ENCODE measurements at regions not wholly inside any gene's neighbourhood (a gene's known extent, or its start where the extent isn't known, plus 50 kb on each side); places are given as distances from the start of the nearest gene placed in this dataset.

DNA sequence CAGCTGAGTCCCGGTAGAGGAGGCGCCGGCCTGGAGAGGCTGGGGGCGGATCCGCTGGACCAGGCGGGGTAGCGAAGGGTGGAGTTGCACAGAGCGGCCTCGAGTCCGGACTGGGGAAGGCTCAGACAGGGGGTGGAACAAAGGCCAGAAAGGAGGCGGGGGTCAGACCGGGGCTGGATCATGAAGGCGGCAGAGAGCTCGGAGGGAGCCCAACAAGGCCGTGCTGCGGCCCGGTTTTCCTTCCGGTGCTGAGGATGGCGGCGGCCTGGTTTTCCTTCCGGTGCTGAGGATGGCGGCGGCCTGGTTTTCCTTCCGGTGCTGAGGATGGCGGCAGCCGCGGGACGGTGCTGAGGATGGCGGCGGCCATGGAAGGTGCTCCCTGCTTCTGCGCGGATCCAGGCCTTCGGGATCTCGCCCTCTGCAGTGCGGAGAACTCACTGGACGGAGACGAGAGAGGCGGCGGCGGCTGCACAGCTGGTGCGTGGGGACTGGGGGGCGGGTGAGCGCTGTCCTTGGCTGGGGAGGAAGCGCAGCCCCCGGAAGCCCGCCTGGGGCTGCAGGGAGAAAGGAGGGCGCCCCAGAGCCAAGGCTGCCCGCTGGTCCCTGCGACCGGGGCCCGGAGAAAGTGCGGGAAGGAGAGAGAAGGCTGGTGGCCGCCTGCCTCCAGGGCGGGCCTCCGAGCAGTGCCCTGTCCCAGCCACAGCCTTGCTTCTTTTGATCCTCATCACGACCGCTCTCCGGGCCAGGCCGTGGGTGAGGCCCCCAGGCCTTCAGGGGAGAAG lies 350.4 kb upstream of the B3GAT1 start:
- Histone ChIP-seq H3K36me3 (ENCODE audit: low read depth) (no peaks in the 10 kb centered on the region), H3K9me3 (ENCODE audit: severe bottlenecking) (no peaks in the 10 kb centered on the region), H3K4me3 (ENCODE audit: severe bottlenecking) (no peak overlapping the region), H3K27me3 (ENCODE audit: insufficient read depth, poor library complexity, severe bottlenecking) (no peaks in the 10 kb centered on the region), H3K4me1 (ENCODE audit: insufficient read depth, poor library complexity, severe bottlenecking) (no peaks in the 10 kb centered on the region), H3K27ac (ENCODE audit: poor library complexity, severe bottlenecking) (no peak overlapping the region)
- ATAC-seq (ENCODE audit: low read depth) (0 out of 3 replicates have a peak, but pooled peaks have one; percentile 10), DNase-seq (ENCODE audit: low spot score) (no peak)
- TF ChIP-seq, protein P1, sequence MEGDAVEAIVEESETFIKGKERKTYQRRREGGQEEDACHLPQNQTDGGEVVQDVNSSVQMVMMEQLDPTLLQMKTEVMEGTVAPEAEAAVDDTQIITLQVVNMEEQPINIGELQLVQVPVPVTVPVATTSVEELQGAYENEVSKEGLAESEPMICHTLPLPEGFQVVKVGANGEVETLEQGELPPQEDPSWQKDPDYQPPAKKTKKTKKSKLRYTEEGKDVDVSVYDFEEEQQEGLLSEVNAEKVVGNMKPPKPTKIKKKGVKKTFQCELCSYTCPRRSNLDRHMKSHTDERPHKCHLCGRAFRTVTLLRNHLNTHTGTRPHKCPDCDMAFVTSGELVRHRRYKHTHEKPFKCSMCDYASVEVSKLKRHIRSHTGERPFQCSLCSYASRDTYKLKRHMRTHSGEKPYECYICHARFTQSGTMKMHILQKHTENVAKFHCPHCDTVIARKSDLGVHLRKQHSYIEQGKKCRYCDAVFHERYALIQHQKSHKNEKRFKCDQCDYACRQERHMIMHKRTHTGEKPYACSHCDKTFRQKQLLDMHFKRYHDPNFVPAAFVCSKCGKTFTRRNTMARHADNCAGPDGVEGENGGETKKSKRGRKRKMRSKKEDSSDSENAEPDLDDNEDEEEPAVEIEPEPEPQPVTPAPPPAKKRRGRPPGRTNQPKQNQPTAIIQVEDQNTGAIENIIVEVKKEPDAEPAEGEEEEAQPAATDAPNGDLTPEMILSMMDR (IDR thresholded peaks at IDR 0.05; ENCODE audit: poor library complexity, severe bottlenecking), result no peak

DNA sequence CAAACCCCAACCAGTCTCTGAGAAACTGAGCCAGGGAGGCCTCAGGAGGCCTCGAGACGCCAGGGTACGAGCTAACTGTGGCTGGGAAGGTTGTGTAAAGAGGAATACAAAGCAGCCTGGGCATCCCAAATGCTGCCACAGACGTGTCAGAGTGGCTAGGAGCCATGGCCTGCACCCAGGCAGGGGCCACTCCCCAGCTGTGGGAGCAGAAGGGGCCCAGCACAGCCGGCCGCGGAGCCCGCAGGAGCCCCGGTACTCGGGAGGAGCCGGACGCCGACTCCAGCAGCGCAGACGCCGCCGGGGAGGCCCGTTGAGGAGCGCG lies 349.8 kb upstream of the B3GAT1 start:
- no peak overlapping the region for H3K4me3 ChIP-seq (ENCODE audit: severe bottlenecking)

DNA sequence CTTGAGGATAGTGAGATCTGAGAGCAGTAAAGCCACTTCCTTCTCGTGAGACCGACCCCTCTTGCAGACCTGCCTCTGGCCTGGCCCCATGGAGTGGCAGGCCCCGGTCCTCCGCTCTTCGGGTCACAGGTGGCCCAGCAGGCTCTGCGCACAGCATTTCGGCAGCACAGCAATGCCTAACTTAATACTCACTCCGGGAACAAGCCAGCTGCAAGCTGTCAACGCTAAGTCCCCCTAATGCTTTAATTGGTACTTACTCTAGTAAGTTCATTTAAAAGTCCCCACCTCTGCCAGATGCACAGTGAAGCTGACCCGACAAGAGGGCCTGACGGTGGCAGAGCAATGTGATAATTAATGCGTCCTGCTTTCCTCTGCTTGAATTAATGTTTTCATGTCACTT lies 349.3 kb upstream of the B3GAT1 start:
- ATAC-seq (ENCODE audit: low read depth), result no peak
- Histone ChIP-seq H3K36me3 (ENCODE audit: low read depth) (no peaks in the 10 kb centered on the region), H3K27me3 (ENCODE audit: insufficient read depth, poor library complexity, severe bottlenecking) (no peaks in the 10 kb centered on the region), H3K9me3 (ENCODE audit: severe bottlenecking) (no peaks in the 10 kb centered on the region), H3K4me1 (ENCODE audit: insufficient read depth, poor library complexity, severe bottlenecking) (no peaks in the 10 kb centered on the region), H3K27ac (ENCODE audit: poor library complexity, severe bottlenecking) (no peak overlapping the region), H3K4me3 (ENCODE audit: severe bottlenecking) (no peak overlapping the region)
- TF ChIP-seq, protein P1 (IDR thresholded peaks at IDR 0.05; ENCODE audit: poor library complexity, severe bottlenecking), result no peak
- no peak for DNase-seq (ENCODE audit: low spot score)

More for the DNA sequence above, 349.8 kb upstream of the B3GAT1 start:
- Histone ChIP-seq H3K4me1 (ENCODE audit: insufficient read depth, poor library complexity, severe bottlenecking) (no peaks in the 10 kb centered on the region), H3K27ac (ENCODE audit: poor library complexity, severe bottlenecking) (no peak overlapping the region), H3K36me3 (ENCODE audit: low read depth) (no peaks in the 10 kb centered on the region), H3K9me3 (ENCODE audit: severe bottlenecking) (no peaks in the 10 kb centered on the region), H3K27me3 (ENCODE audit: insufficient read depth, poor library complexity, severe bottlenecking) (no peaks in the 10 kb centered on the region)
- DNase-seq (ENCODE audit: low spot score) (no peak), ATAC-seq (ENCODE audit: low read depth) (no peak)
- TF ChIP-seq, protein P1 (IDR thresholded peaks at IDR 0.05; ENCODE audit: poor library complexity, severe bottlenecking), result no peak

DNA sequence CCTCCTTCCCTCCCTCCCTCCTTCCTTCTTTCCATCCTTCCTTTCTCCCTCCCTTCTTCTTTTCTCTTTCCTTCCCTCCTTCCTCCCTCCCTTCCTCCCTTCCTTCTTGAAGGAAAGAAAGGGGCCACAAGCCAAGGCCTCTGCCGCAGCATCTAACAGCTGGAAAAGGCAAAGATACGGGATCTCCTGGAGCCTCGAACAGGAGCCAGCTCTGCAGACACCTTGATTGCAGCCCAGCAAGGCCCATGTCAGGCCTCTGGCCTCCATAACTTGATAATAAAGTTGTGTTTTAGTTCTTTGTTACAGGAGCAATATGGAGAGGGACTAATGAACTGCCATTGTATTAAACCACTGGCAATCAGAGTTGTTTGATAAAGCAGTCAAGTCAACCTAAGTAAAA lies 348.9 kb upstream of the B3GAT1 start:
- ATAC-seq (ENCODE audit: low read depth) (no peak), DNase-seq (ENCODE audit: low spot score) (no peak)
- Histone ChIP-seq H3K4me1 (ENCODE audit: insufficient read depth, poor library complexity, severe bottlenecking) (no peaks in the 10 kb centered on the region), H3K9me3 (ENCODE audit: severe bottlenecking) (no peaks in the 10 kb centered on the region), H3K36me3 (ENCODE audit: low read depth) (no peaks in the 10 kb centered on the region), H3K27ac (ENCODE audit: poor library complexity, severe bottlenecking) (no peak overlapping the region), H3K4me3 (ENCODE audit: severe bottlenecking) (no peak overlapping the region), H3K27me3 (ENCODE audit: insufficient read depth, poor library complexity, severe bottlenecking) (no peaks in the 10 kb centered on the region)
- TF ChIP-seq, protein P1 (IDR thresholded peaks at IDR 0.05; ENCODE audit: poor library complexity, severe bottlenecking), result no peak

DNA sequence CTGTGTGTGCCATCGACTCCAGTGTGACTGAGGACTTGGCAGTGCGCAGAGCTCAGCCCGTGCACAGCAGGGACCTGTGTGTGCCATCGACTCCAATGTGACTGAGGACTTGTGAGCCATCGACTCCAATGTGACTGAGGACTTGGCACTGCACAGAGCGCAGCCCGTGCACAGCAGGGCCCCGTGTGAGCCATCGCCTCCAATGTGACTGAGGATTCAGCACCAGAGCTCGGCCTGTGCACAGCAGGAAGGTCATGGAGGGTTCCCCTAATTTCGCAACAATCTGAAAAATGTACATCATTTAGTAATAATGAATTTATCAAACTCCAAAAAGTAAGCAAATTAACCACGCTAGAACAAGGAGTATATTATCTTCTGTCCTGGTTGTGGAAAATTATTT lies 348.3 kb upstream of the B3GAT1 start:
- TF ChIP-seq, protein P1 (IDR thresholded peaks at IDR 0.05; ENCODE audit: poor library complexity, severe bottlenecking), result no peak
- H3K9me3 ChIP-seq (ENCODE audit: severe bottlenecking), result no peaks in the 10 kb centered on the region
- no peaks in the 10 kb centered on the region for H3K4me1 ChIP-seq (ENCODE audit: insufficient read depth, poor library complexity, severe bottlenecking)
- no peaks in the 10 kb centered on the region for H3K36me3 ChIP-seq (ENCODE audit: low read depth)
- DNase-seq (ENCODE audit: low spot score), result no peak
- H3K27ac ChIP-seq (ENCODE audit: poor library complexity, severe bottlenecking), result no peak overlapping the region
- H3K4me3 ChIP-seq (ENCODE audit: severe bottlenecking), result no peak overlapping the region
- no peak for ATAC-seq (ENCODE audit: low read depth)
- H3K27me3 ChIP-seq (ENCODE audit: insufficient read depth, poor library complexity, severe bottlenecking), result no peaks in the 10 kb centered on the region
